Ovary (tissue), 3 donors: ENCODE measurements at regions not wholly inside any gene's neighbourhood (a gene's known extent, or its start where the extent isn't known, plus 50 kb on each side); places are given as distances from the start of the nearest gene placed in this dataset.

Experiments used
- EP300 ChIP-seq: sonication (generic); formaldehyde crosslinking; IDR thresholded peaks from one replicate; pipeline ENCODE4 v1.6.1; 2017; ENCODE audit warnings: antibody characterized with exemption
- POLR2A ChIP-seq: fragments of 450-650 bp; IDR thresholded peaks from one replicate; pipeline ENCODE4 v1.6.1; 2017; ENCODE audit warnings: antibody characterized with exemption, mild to moderate bottlenecking, moderate library complexity
- TF ChIP-seq, protein P1 (sequence below), 3 donors: fragments of 450-650 bp in 2 of 3; fragments of 200-600 bp in 1 of 3; IDR thresholded peaks; one replicate each; pipeline versions ENCODE4 v1.5.1 to v1.8.0; 2016 to 2022; ENCODE audit warnings: antibody characterized with exemption in 3 of 3, mild to moderate bottlenecking in 1 of 3
- donor health status: DM: no; HTN: no; CAD: no.

DNA sequence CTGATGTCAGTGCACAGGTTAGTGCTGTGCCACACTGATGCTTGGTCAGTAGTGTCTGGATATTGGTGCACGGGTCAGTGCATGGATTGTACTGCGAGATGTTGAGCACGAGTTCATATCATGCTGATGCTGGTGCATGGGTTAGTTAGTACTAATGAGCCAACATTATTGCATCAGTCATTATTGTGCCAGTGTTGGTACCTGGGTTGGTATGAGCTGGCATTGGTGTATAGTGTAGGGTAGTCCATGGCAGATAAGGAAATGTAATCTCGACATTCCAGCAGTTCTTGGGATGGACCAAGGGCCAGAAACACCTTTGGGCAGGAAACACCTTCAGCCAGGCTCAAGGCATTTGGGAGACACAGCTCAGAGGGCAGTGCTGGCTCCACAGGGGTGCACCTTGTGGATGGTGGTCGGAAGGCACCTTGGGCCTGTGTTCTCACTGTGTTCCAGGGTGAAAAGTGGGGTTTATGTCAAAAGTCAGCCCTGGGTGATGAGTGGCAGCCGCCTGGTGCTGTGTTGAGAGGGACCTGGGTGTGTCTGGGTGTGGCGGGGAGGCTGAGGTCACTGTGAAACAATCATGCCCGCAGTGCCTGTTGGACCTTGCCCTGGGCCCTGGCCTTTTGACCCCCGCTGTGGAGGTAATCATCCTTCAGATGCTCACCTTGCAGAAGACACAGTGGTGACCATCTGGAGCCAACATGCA, 100.7 kb upstream of the ZNF469 start:
- TF ChIP-seq, protein P1, sequence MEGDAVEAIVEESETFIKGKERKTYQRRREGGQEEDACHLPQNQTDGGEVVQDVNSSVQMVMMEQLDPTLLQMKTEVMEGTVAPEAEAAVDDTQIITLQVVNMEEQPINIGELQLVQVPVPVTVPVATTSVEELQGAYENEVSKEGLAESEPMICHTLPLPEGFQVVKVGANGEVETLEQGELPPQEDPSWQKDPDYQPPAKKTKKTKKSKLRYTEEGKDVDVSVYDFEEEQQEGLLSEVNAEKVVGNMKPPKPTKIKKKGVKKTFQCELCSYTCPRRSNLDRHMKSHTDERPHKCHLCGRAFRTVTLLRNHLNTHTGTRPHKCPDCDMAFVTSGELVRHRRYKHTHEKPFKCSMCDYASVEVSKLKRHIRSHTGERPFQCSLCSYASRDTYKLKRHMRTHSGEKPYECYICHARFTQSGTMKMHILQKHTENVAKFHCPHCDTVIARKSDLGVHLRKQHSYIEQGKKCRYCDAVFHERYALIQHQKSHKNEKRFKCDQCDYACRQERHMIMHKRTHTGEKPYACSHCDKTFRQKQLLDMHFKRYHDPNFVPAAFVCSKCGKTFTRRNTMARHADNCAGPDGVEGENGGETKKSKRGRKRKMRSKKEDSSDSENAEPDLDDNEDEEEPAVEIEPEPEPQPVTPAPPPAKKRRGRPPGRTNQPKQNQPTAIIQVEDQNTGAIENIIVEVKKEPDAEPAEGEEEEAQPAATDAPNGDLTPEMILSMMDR (IDR thresholded peaks at IDR 0.05) = no peak
- TF ChIP-seq EP300 (no peak), POLR2A (no peak)
